HG03442 (cell line): ENCODE measurements at regions not wholly inside any gene's neighbourhood (a gene's known extent, or its start where the extent isn't known, plus 50 kb on each side); places are given as distances from the start of the nearest gene placed in this dataset.

Experiments
- ATAC-seq: cut with Tn5 transposase; IDR thresholded peaks from one replicate; pipeline ENCODE4 v1.9.1; 2021; ENCODE audit warnings: mild to moderate bottlenecking, moderate library complexity; ENCODE audit not compliant: unreplicated experiment

- no peak for ATAC-seq
These were observed 164.6 kb downstream of the IGLL1 start for GRCh38 chr22:23415490-23415851.

GRCh38 chr22:23414727-23415489 is 165.2 kb downstream of the IGLL1 start:
- no peak for ATAC-seq

- no peak for ATAC-seq
These were observed 168.4 kb downstream of the IGLL1 start for GRCh38 chr22:23411739-23412138.

- ATAC-seq: no peak
These were observed 169.7 kb downstream of the IGLL1 start for GRCh38 chr22:23410411-23410810.

- no peak for ATAC-seq
These were observed 170.1 kb downstream of the IGLL1 start for GRCh38 chr22:23409976-23410375.

GRCh38 chr22:23408321-23408720 is 171.8 kb downstream of the IGLL1 start:
- ATAC-seq: no peak

GRCh38 chr22:23405366-23405851 is 174.7 kb downstream of the IGLL1 start:
- ATAC-seq: no peak

- no peak for ATAC-seq
These were observed 175.3 kb downstream of the IGLL1 start for GRCh38 chr22:23404689-23405365.

GRCh38 chr22:23403720-23404688 is 176.1 kb downstream of the IGLL1 start:
- ATAC-seq: no peak

GRCh38 chr22:23403152-23403719 is 176.9 kb downstream of the IGLL1 start:
- ATAC-seq: no peak

- ATAC-seq: peak; percentile 36
These were observed 177.6 kb downstream of the IGLL1 start for GRCh38 chr22:23402275-23403151.

GRCh38 chr22:23401910-23402274 is 178.2 kb downstream of the IGLL1 start:
- no peak for ATAC-seq

GRCh38 chr22:23401111-23401909 is 178.8 kb downstream of the IGLL1 start:
- no peak for ATAC-seq

- no peak for ATAC-seq
These were observed 179.7 kb downstream of the IGLL1 start for GRCh38 chr22:23400286-23400981.

- no peak for ATAC-seq
These were observed 180.5 kb downstream of the IGLL1 start for GRCh38 chr22:23399367-23400285.

- ATAC-seq: no peak
These were observed 181.3 kb downstream of the IGLL1 start for GRCh38 chr22:23398701-23399366.
